ENCODE measurements at regions not wholly inside any gene's neighbourhood (a gene's known extent, or its start where the extent isn't known, plus 50 kb on each side); places are given as distances from the start of the nearest gene placed in this dataset.

DNA sequence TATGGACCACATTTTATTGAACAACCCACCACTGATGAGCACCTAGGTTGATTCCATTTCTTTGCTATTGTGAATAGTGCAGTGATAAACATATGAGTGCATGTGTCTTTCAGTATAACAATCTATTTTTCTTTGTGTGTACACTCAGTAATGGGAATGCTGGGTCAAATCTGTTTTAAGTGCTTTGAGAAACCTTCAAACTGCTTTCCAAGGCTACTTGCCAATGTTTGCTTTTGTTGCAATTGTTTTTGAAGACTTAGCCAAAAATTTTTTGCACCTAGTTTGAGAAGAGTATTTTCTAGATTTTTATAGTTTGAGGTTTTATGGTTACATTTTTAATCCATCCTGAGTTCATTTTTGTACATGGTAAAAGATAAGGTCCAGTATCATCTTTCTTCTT is 587.4 kb upstream of the SETBP1 start:
- H3K4me1 ChIP-seq (ENCODE audit: low read depth): no peaks in the 10 kb centered on the region
- DNase-seq: no peak
- H3K4me3 ChIP-seq: no peak overlapping the region
- no peaks in the 10 kb centered on the region for H3K36me3 ChIP-seq (ENCODE audit: low read depth)
- ATAC-seq: no peak
- no peak for TF ChIP-seq CTCF (IDR thresholded peaks at IDR 0.05)
- H3K9me3 ChIP-seq: no peaks in the 10 kb centered on the region
- intact Hi-C loops (cut with DNase I, micrococcal nuclease): no loop called here

DNA sequence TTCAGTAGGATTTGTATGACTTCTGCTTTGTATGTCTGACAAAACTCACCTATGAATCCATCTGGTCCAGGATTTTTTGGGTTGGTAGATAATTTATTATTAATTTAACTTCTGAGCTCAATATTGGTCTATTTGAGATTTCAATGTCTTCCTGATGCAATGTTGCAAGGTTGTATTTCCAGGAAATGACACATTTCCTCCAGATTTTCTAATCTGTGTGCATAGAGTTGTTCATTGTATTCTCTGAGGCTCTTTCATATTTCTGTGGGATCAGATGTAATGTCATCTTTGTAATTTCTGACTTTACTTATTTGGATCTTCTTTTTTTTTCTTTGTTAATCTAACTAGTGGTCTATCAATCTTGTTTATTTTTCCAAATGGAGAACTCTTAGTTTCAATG is 584.7 kb upstream of the SETBP1 start:
- intact Hi-C loops (cut with DNase I, micrococcal nuclease): no loop called here
- DNase-seq: no peak
- no peak for ATAC-seq

GRCh38 chr18:44098551-44099098 is 582.1 kb upstream of the SETBP1 start:
- Histone ChIP-seq H3K9me3 (no peaks in the 10 kb centered on the region), H3K4me1 (ENCODE audit: low read depth) (no peaks in the 10 kb centered on the region), H3K36me3 (ENCODE audit: low read depth) (no peaks in the 10 kb centered on the region), H3K4me3 (no peak overlapping the region)
- TF ChIP-seq CTCF (IDR thresholded peaks at IDR 0.05): peak; percentile 15
- peak in 2 of 3 donors; percentile 29 to 38 for DNase-seq
- intact Hi-C loops (cut with DNase I, micrococcal nuclease): no loop called here
- peak; percentile 76 for ATAC-seq

More for the DNA sequence above, 584.7 kb upstream of the SETBP1 start:
- Histone ChIP-seq H3K4me3 (no peak overlapping the region), H3K9me3 (no peaks in the 10 kb centered on the region), H3K36me3 (ENCODE audit: low read depth) (no peaks in the 10 kb centered on the region), H3K4me1 (ENCODE audit: low read depth) (no peaks in the 10 kb centered on the region)
- no peak for TF ChIP-seq CTCF (IDR thresholded peaks at IDR 0.05)

GRCh38 chr18:44107187-44107586 is 573.5 kb upstream of the SETBP1 start:
- no peak for ATAC-seq
- H3K36me3 ChIP-seq (ENCODE audit: low read depth): no peaks in the 10 kb centered on the region
- no peaks in the 10 kb centered on the region for H3K9me3 ChIP-seq
- intact Hi-C loops (cut with DNase I, micrococcal nuclease): no loop called here
- H3K4me1 ChIP-seq (ENCODE audit: low read depth): no peaks in the 10 kb centered on the region
- no peak overlapping the region for H3K4me3 ChIP-seq
- no peak for DNase-seq
- TF ChIP-seq CTCF (IDR thresholded peaks at IDR 0.05): no peak

- TF ChIP-seq CTCF (IDR thresholded peaks at IDR 0.05): no peak
- intact Hi-C loops (cut with DNase I, micrococcal nuclease): loop anchor here in 1 of 2 donors (10.0 kb wide), 1 partner anchor 783 kb away; no protein-coding TSS in a partner anchor
- ATAC-seq: no peak
Measured at GRCh38 chr18:44111337-44111736, 569.4 kb upstream of the SETBP1 start.

DNA sequence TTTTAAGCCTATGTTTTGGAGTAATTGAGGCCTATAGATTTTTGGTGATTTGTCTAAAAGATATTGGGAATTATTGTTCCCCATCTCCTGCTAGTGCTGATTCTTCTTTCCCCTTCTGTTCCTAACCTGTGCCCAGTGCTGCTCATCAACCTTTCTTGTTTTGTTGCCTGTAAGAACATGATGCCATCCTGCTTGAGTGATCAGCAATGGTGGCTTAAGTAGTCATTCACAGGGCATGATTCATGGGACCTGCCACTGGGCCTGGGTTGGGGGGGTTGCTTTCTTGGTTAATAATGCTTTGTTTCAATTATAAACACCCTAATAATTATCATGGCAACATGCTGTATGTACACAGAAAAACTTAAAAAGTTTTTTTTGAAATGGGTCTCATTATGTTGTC is 562.9 kb upstream of the SETBP1 start:
- Histone ChIP-seq H3K36me3 (ENCODE audit: low read depth) (no peaks in the 10 kb centered on the region), H3K9me3 (no peaks in the 10 kb centered on the region), H3K4me1 (ENCODE audit: low read depth) (peaks cover 8% of the 10 kb centered on the region), H3K4me3 (no peak overlapping the region)
- intact Hi-C loops (cut with DNase I, micrococcal nuclease): loop anchor here in 1 of 2 donors (10.0 kb wide), 1 partner anchor 777 kb away; no protein-coding TSS in a partner anchor
- ATAC-seq (no peak), DNase-seq (no peak)
- TF ChIP-seq CTCF (IDR thresholded peaks at IDR 0.05): no peak

More at GRCh38 chr18:44111337-44111736, 569.4 kb upstream of the SETBP1 start:
- H3K9me3 ChIP-seq: no peaks in the 10 kb centered on the region
- no peaks in the 10 kb centered on the region for H3K4me1 ChIP-seq (ENCODE audit: low read depth)
- no peak overlapping the region for H3K4me3 ChIP-seq
- no peak for DNase-seq
- no peaks in the 10 kb centered on the region for H3K36me3 ChIP-seq (ENCODE audit: low read depth)
